IMR-90 (cell line): ENCODE measurements at regions not wholly inside any gene's neighbourhood (a gene's known extent, or its start where the extent isn't known, plus 50 kb on each side); places are given as distances from the start of the nearest gene placed in this dataset.

Experiments
- ATAC-seq: fragments of 200-7000 bp; cut with Tn5 transposase; 2 replicates; pipeline ENCODE4 v1.9.1; 2020; ENCODE audit warnings: low read depth, mild to moderate bottlenecking, moderate library complexity
- BruUV-seq: library from RNA; stranded (reverse); fragments of 400-500 nt; replicated peaks from 2 replicates; lab custom pipeline; 2021; lab: Mats Ljungman, UMichigan
- CTCF ChIA-PET: fragments of 300-600 bp; formaldehyde crosslinking; extraction: SDS; loops from one replicate; lab custom pipeline; 2021; ENCODE audit warnings: antibody characterized with exemption; lab: Yijun Ruan, JAX
- POLR2A ChIA-PET: fragments of 300-600 bp; sonication (Branson Sonifier 250); formaldehyde crosslinking; loops from one replicate; lab custom pipeline; 2022; ENCODE audit warnings: antibody characterized with exemption; ENCODE audit not compliant: unreplicated experiment; lab: Charles Lee
- DNase-seq: peaks from one replicate; pipeline ENCODE4 v3.0.0; 2013
- H2AFZ ChIP-seq: replicated peaks from 2 replicates; pipeline ENCODE3; 2013; ENCODE audit warnings: low read length, mild to moderate bottlenecking; ENCODE audit not compliant: poor library complexity
- H2AK5ac ChIP-seq: 2 replicates; pipeline ENCODE4 v1.6.1; 2013; ENCODE audit warnings: low read depth, low read length, inconsistent platforms
- H2AK9ac ChIP-seq: replicated peaks from 2 replicates; pipeline ENCODE3; 2013; ENCODE audit warnings: mild to moderate bottlenecking, low read depth, low read length, moderate library complexity; ENCODE audit not compliant: poor library complexity
- H2BK120ac ChIP-seq: 2 replicates; pipeline ENCODE4 v1.6.1; 2013; ENCODE audit warnings: low read depth, low read length, inconsistent platforms
- H2BK15ac ChIP-seq: 3 replicates; pipeline ENCODE4 v1.6.1; 2013; ENCODE audit warnings: low read depth, low read length, inconsistent platforms
- H2BK20ac ChIP-seq: 2 replicates; pipeline ENCODE4 v1.6.1; 2013; ENCODE audit warnings: low read depth, mild to moderate bottlenecking, inconsistent platforms, low read length, moderate library complexity
- H2BK5ac ChIP-seq: 2 replicates; pipeline ENCODE4 v1.6.1; 2013; ENCODE audit warnings: mild to moderate bottlenecking, low read depth, low read length, inconsistent platforms; ENCODE audit not compliant: poor library complexity, severe bottlenecking
- H3K14ac ChIP-seq: replicated peaks from 2 replicates; pipeline ENCODE4 v1.6.1; 2013; ENCODE audit warnings: low read depth, low read length, inconsistent platforms
- H3K18ac ChIP-seq: 2 replicates; pipeline ENCODE4 v1.6.1; 2013; ENCODE audit warnings: low read depth, low read length, control low read depth
- H3K23ac ChIP-seq: 2 replicates; pipeline ENCODE4 v1.6.1; 2013; ENCODE audit warnings: low read depth, low read length, inconsistent platforms
- H3K27ac ChIP-seq: 2 replicates; pipeline ENCODE4 v1.5.1; 2013; ENCODE audit warnings: mild to moderate bottlenecking, control low read depth, low read length; ENCODE audit not compliant: insufficient read depth
- H3K27me3 ChIP-seq: 2 replicates; pipeline ENCODE4 v1.6.1; 2013; ENCODE audit warnings: low read length; ENCODE audit not compliant: control insufficient read depth, insufficient read depth
- H3K36me3 ChIP-seq: 2 replicates; pipeline ENCODE4 v1.6.1; 2013; ENCODE audit warnings: low read length, mixed read lengths; ENCODE audit not compliant: control insufficient read depth, insufficient read depth
- H3K4ac ChIP-seq: 2 replicates; pipeline ENCODE4 v1.6.1; 2013; ENCODE audit warnings: low read depth, low read length, inconsistent platforms
- H3K4me1 ChIP-seq: 2 replicates; pipeline ENCODE4 v1.6.1; 2013; ENCODE audit warnings: low read length, mixed read lengths; ENCODE audit not compliant: control insufficient read depth, insufficient read depth
- H3K4me2 ChIP-seq: 2 replicates; pipeline ENCODE4 v1.6.1; 2013; ENCODE audit warnings: low read depth, mild to moderate bottlenecking, control low read depth, low read length, moderate library complexity
- H3K4me3 ChIP-seq: 2 replicates; pipeline ENCODE4 v1.5.1; 2013; ENCODE audit warnings: low read depth, mild to moderate bottlenecking, control low read depth, low read length, moderate library complexity; ENCODE audit not compliant: insufficient read depth
- H3K56ac ChIP-seq: 2 replicates; pipeline ENCODE4 v1.6.1; 2013; ENCODE audit warnings: low read length, inconsistent platforms; ENCODE audit not compliant: insufficient read depth; ENCODE audit errors: extremely low read depth
- H3K79me1 ChIP-seq, 2 experiments: 2 replicates each; pipeline ENCODE4 v1.6.1; 2013; ENCODE audit warnings: low read length in 2 of 2, inconsistent platforms in 1 of 2, low read depth in 1 of 2
- H3K9ac ChIP-seq: 2 replicates; pipeline ENCODE4 v1.6.1; 2013; ENCODE audit warnings: low read depth, low read length, control low read depth
- H3K9me1 ChIP-seq: 2 replicates; pipeline ENCODE4 v1.6.1; 2013; ENCODE audit warnings: low read length, inconsistent platforms; ENCODE audit not compliant: insufficient read depth
- H3K9me3 ChIP-seq: 2 replicates; pipeline ENCODE4 v1.6.1; 2013; ENCODE audit warnings: low read length; ENCODE audit not compliant: control insufficient read depth, insufficient read depth
- H4K20me1 ChIP-seq: 2 replicates; pipeline ENCODE4 v1.6.1; 2013; ENCODE audit warnings: low read length, inconsistent platforms; ENCODE audit not compliant: insufficient read depth
- H4K5ac ChIP-seq: 2 replicates; pipeline ENCODE4 v1.6.1; 2013; ENCODE audit warnings: mild to moderate bottlenecking, low read depth, low read length, control low read depth
- H4K8ac ChIP-seq, 2 experiments: 2 replicates each; pipeline ENCODE4 v1.6.1; 2013; ENCODE audit warnings: low read depth in 2 of 2, low read length in 2 of 2, control low read depth in 1 of 2, inconsistent platforms in 1 of 2
- H4K91ac ChIP-seq: 2 replicates; pipeline ENCODE4 v1.6.1; 2013; ENCODE audit warnings: low read depth, low read length, inconsistent platforms; ENCODE audit not compliant: insufficient read depth
- MAZ ChIP-seq: IDR thresholded peaks from 2 replicates; pipeline ENCODE4 v1.6.1; 2012; ENCODE audit warnings: low read depth, mild to moderate bottlenecking, low read length, improper control_type of control experiment, moderate library complexity, borderline replicate concordance
- POLR2A ChIP-seq: IDR thresholded peaks from 2 replicates; pipeline ENCODE4 v1.6.1; 2012; ENCODE audit warnings: mild to moderate bottlenecking, low read depth, low read length
- RFX5 ChIP-seq: IDR thresholded peaks from 2 replicates; pipeline ENCODE4 v1.8.0; 2012; ENCODE audit warnings: low read depth, mild to moderate bottlenecking, low read length, moderate library complexity
- SMC3 ChIP-seq: fragments of 150-350 bp; IDR thresholded peaks from 2 replicates; pipeline ENCODE4 v1.6.1; 2016; ENCODE audit warnings: low read depth, mild to moderate bottlenecking, antibody characterized with exemption, low read length, moderate library complexity
- WGBS, 2 experiments: methylation state at CpG; one replicate each; pipeline versions ENCODE4 v1.1.5 to v1.1.7; 2013; ENCODE audit warnings: missing lambda C conversion rate in 2 of 2; ENCODE audit not compliant: insufficient read length in 1 of 2; ENCODE audit errors: extremely low coverage in 2 of 2; 5-methylcytosine and 5-hydroxymethylcytosine counted together
- dilution Hi-C: fragments of 300-500 bp; cut with HindIII; formaldehyde crosslinking; loops from one replicate; pipeline ENCODE4 v1.14.3; 2018; ENCODE audit warnings: low sequenced_read_pairs; ENCODE audit not compliant: unreplicated experiment
- in situ Hi-C: fragments of 300-500 bp; cut with MboI; formaldehyde crosslinking; loops from 3 replicates; pipeline ENCODE4 v1.14.3; 2019; ENCODE audit warnings: low sequenced_read_pairs, inconsistent platforms, mixed read lengths
- intact Hi-C: fragments of 100-400 bp; cut with micrococcal nuclease; formaldehyde crosslinking; loops from 2 replicates; pipeline ENCODE4 v1.10.0; 2022

- Histone ChIP-seq H3K9me1 (no peaks in the 10 kb centered on the region), H4K91ac (no peak overlapping the region), H3K36me3 (no peaks in the 10 kb centered on the region), H2BK5ac (no peak overlapping the region), H3K27ac (no peak overlapping the region), H4K5ac (no peak overlapping the region), H3K14ac (no peak overlapping the region), H3K23ac (no peak overlapping the region), H2AK5ac (no peak overlapping the region), H2AFZ (no peak overlapping the region), H2BK20ac (no peak overlapping the region), H4K20me1 (no peaks in the 10 kb centered on the region), H2BK120ac (no peak overlapping the region), H3K9me3 (no peaks in the 10 kb centered on the region), H4K8ac (no peak overlapping the region), H3K79me1 (no peaks in the 10 kb centered on the region), H3K4me1 (no peaks in the 10 kb centered on the region), H3K4ac (no peak overlapping the region), H3K56ac (no peak overlapping the region), H2AK9ac (no peak overlapping the region), H3K4me2 (no peak overlapping the region), H3K18ac (no peak overlapping the region), H3K4me3 (no peak overlapping the region), H3K27me3 (peaks cover 2% of the 10 kb centered on the region; the same call in 1 of the 2 replicates), H3K9ac (no peak overlapping the region), H2BK15ac (no peak overlapping the region)
- ATAC-seq (no peak), DNase-seq (no peak)
- TF ChIP-seq RFX5 (no peak), SMC3 (no peak), MAZ (no peak), POLR2A (no peak)
- WGBS, 2 experiments = no CpG with 5 or more reads among the region's 3 CpGs
- dilution Hi-C loops (no loop called here), in situ Hi-C loops (no loop called here), intact Hi-C loops (no loop called here)
- POLR2A ChIA-PET = no interaction called here
- CTCF ChIA-PET = interaction anchor here (1.0 kb wide), 1 partner anchor 17 kb away, joined by 3 read pairs; no protein-coding TSS in a partner anchor
- no TSS peak for BruUV-seq
Observed at GRCh38 chr12:43169115-43169681, 382.8 kb downstream of the ADAMTS20 start.
